HepG2 (cell line): ENCODE measurements at regions not wholly inside any gene's neighbourhood (a gene's known extent, or its start where the extent isn't known, plus 50 kb on each side); places are given as distances from the start of the nearest gene placed in this dataset.

Source experiments
- AGO2 ChIP-seq: fragments of 200-400 bp; formaldehyde crosslinking; optimal IDR thresholded peaks from 2 replicates; pipeline ENCODE3; 2017; ENCODE audit warnings: mild to moderate bottlenecking, low read depth, low read length, moderate library complexity
- EHMT2 ChIP-seq: fragments of 200-600 bp; sonication (generic); IDR thresholded peaks from 2 replicates; pipeline ENCODE4 v1.7.0; 2017; ENCODE audit warnings: antibody characterized with exemption, low read depth, low read length, borderline replicate concordance
- KLF11 ChIP-seq: IDR thresholded peaks from 2 replicates; pipeline ENCODE4 v1.6.1; 2016; ENCODE audit warnings: missing compliant biosample characterization
- PHF5A ChIP-seq: IDR thresholded peaks from one replicate; pipeline ENCODE4 v1.6.1; 2018; ENCODE audit warnings: low read depth, missing genetic modification reagents; ENCODE audit not compliant: unreplicated experiment
- SIX4 ChIP-seq: sonication (generic); formaldehyde crosslinking; IDR thresholded peaks from 2 replicates; pipeline ENCODE4 v1.4.0; 2020; ENCODE audit warnings: missing genetic modification reagents
- TEF ChIP-seq: sonication (generic); formaldehyde crosslinking; IDR thresholded peaks from 2 replicates; pipeline ENCODE4 v1.5.0; 2020; ENCODE audit warnings: missing genetic modification reagents
- TFDP1 ChIP-seq: IDR thresholded peaks from 2 replicates; pipeline ENCODE4 v1.6.1; 2016; ENCODE audit warnings: missing compliant biosample characterization, missing genetic modification reagents, borderline replicate concordance
- ZKSCAN1 ChIP-seq: fragments of 150-350 bp; IDR thresholded peaks from 2 replicates; pipeline ENCODE4 v1.6.1; 2014; ENCODE audit warnings: low read length
- ZMYM4 ChIP-seq: sonication (generic); formaldehyde crosslinking; IDR thresholded peaks from 2 replicates; pipeline ENCODE4 v1.8.1; 2023; ENCODE audit warnings: mild to moderate bottlenecking, missing genetic modification reagents
- ZNF296 ChIP-seq: sonication (generic); formaldehyde crosslinking; conservative IDR thresholded peaks from 2 replicates; pipeline ENCODE4 v1.5.0; 2020; ENCODE audit warnings: mild to moderate bottlenecking, missing genetic modification reagents
- ZNF615 ChIP-seq: sonication (generic); formaldehyde crosslinking; IDR thresholded peaks from 2 replicates; pipeline ENCODE4 v1.5.0; 2020; ENCODE audit warnings: mild to moderate bottlenecking, missing genetic modification reagents, borderline replicate concordance
- ZXDC ChIP-seq: sonication (generic); formaldehyde crosslinking; IDR thresholded peaks from 2 replicates; pipeline ENCODE4 v1.5.0; 2020; ENCODE audit warnings: mild to moderate bottlenecking, missing genetic modification reagents

- no peak for TF ChIP-seq ZXDC (CRISPR knock-in tag)
- TF ChIP-seq ZKSCAN1: no peak
- TF ChIP-seq SIX4 (CRISPR knock-in tag): no peak
- TF ChIP-seq ZNF296 (CRISPR knock-in tag): no peak
- TF ChIP-seq AGO2: no peak
- TF ChIP-seq PHF5A (CRISPR knock-in tag): no peak
- no peak for TF ChIP-seq EHMT2
- no peak for TF ChIP-seq TFDP1 (CRISPR knock-in tag)
- TF ChIP-seq ZMYM4: no peak
- no peak for TF ChIP-seq KLF11 (CRISPR knock-in tag)
- TF ChIP-seq TEF: no peak
- TF ChIP-seq ZNF615 (CRISPR knock-in tag): no peak
Observed at GRCh38 chr13:50085063-50085462, 69.8 kb downstream of the KCNRG start (continued).
